ENCODE measurements at regions not wholly inside any gene's neighbourhood (a gene's known extent, or its start where the extent isn't known, plus 50 kb on each side); places are given as distances from the start of the nearest gene placed in this dataset.

DNA sequence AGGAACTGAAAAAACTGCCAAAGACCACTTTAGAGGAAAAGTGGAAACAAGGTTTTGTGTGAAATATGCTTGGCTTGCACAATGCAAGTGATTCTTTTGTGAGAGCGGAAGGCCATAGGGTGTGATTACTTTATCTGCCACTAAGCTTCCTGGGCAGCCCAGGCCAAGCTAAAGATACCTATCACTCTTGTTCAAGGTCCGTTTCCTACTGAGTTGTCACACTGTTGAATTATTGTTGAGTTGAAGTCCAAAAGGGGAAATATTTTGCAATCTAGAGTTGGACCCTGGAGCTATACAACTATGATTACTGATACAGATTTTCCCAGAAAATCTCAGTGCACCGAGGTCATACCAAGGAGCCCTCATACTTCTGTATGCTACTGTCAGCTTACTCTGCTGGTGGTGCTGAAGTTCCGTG, 72.7 kb upstream of the CTAGE1 start:
- H3K27me3 ChIP-seq (replicated peaks in 1 of 2; ENCODE audit: control insufficient read depth in 2 of 2, insufficient read depth in 2 of 2, low read length in 1 of 2), result no peaks in the 10 kb centered on the region
- ATAC-seq (no peak), FAIRE-seq (no peak), DNase-seq (ENCODE audit: low read depth, low spot score) (no peak)
- RAD21 ChIA-PET (ENCODE audit: unreplicated experiment), result no interaction called here
- WGBS (ENCODE audit: insufficient coverage, insufficient replicate concordance, low lambda C conversion rate, missing lambda C conversion rate), result 28% methylated on average over 4 of the region's 4 CpGs
- H3K4me3 ChIP-seq, result no peak overlapping the region
- no peak overlapping the region for H3K27ac ChIP-seq (ENCODE audit: control insufficient read depth, insufficient read depth)
- TF ChIP-seq, protein P1, sequence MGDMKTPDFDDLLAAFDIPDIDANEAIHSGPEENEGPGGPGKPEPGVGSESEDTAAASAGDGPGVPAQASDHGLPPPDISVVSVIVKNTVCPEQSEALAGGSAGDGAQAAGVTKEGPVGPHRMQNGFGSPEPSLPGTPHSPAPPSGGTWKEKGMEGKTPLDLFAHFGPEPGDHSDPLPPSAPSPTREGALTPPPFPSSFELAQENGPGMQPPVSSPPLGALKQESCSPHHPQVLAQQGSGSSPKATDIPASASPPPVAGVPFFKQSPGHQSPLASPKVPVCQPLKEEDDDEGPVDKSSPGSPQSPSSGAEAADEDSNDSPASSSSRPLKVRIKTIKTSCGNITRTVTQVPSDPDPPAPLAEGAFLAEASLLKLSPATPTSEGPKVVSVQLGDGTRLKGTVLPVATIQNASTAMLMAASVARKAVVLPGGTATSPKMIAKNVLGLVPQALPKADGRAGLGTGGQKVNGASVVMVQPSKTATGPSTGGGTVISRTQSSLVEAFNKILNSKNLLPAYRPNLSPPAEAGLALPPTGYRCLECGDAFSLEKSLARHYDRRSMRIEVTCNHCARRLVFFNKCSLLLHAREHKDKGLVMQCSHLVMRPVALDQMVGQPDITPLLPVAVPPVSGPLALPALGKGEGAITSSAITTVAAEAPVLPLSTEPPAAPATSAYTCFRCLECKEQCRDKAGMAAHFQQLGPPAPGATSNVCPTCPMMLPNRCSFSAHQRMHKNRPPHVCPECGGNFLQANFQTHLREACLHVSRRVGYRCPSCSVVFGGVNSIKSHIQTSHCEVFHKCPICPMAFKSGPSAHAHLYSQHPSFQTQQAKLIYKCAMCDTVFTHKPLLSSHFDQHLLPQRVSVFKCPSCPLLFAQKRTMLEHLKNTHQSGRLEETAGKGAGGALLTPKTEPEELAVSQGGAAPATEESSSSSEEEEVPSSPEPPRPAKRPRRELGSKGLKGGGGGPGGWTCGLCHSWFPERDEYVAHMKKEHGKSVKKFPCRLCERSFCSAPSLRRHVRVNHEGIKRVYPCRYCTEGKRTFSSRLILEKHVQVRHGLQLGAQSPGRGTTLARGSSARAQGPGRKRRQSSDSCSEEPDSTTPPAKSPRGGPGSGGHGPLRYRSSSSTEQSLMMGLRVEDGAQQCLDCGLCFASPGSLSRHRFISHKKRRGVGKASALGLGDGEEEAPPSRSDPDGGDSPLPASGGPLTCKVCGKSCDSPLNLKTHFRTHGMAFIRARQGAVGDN (IDR thresholded peaks at IDR 0.05), result no peak
- no peak for TF ChIP-seq CHD2 (IDR thresholded peaks at IDR 0.05; ENCODE audit: borderline replicate concordance, low read depth, low read length)
- TF ChIP-seq, protein P2, sequence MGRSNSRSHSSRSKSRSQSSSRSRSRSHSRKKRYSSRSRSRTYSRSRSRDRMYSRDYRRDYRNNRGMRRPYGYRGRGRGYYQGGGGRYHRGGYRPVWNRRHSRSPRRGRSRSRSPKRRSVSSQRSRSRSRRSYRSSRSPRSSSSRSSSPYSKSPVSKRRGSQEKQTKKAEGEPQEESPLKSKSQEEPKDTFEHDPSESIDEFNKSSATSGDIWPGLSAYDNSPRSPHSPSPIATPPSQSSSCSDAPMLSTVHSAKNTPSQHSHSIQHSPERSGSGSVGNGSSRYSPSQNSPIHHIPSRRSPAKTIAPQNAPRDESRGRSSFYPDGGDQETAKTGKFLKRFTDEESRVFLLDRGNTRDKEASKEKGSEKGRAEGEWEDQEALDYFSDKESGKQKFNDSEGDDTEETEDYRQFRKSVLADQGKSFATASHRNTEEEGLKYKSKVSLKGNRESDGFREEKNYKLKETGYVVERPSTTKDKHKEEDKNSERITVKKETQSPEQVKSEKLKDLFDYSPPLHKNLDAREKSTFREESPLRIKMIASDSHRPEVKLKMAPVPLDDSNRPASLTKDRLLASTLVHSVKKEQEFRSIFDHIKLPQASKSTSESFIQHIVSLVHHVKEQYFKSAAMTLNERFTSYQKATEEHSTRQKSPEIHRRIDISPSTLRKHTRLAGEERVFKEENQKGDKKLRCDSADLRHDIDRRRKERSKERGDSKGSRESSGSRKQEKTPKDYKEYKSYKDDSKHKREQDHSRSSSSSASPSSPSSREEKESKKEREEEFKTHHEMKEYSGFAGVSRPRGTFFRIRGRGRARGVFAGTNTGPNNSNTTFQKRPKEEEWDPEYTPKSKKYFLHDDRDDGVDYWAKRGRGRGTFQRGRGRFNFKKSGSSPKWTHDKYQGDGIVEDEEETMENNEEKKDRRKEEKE (IDR thresholded peaks at IDR 0.05), result no peak
- no peak for TF ChIP-seq BCL11A (IDR thresholded peaks at IDR 0.05; ENCODE audit: low read depth, low read length)
- TF ChIP-seq NKRF (conservative IDR thresholded peaks at IDR 0.05), result no peak
- no peak for TF ChIP-seq ZBED1 (IDR thresholded peaks at IDR 0.05; ENCODE audit: borderline replicate concordance)
- no peak for TF ChIP-seq POU2F2 (IDR thresholded peaks at IDR 0.05; ENCODE audit: borderline replicate concordance, low read depth, low read length)
- TF ChIP-seq POLR2AphosphoS5 (IDR thresholded peaks at IDR 0.05; ENCODE audit: low read length), result no peak
- no peak for TF ChIP-seq PAX5 (IDR thresholded peaks at IDR 0.05; ENCODE audit: borderline replicate concordance, low read depth, low read length)
- TF ChIP-seq MEF2A (IDR thresholded peaks at IDR 0.05; ENCODE audit: insufficient read depth, low read depth, low read length), result no peak
- TF ChIP-seq POLR2AphosphoS2 (IDR thresholded peaks at IDR 0.05; ENCODE audit: low read depth, low read length), result no peak
- no peak for TF ChIP-seq WRNIP1 (IDR thresholded peaks at IDR 0.05; ENCODE audit: borderline replicate concordance, low read depth, low read length)
- TF ChIP-seq JUND (IDR thresholded peaks at IDR 0.05; ENCODE audit: low read depth, low read length), result no peak
- TF ChIP-seq FOXK2 (IDR thresholded peaks at IDR 0.05), result no peak
- TF ChIP-seq NFYA (IDR thresholded peaks at IDR 0.05; ENCODE audit: borderline replicate concordance, low read depth, low read length), result no peak
- no peak for TF ChIP-seq SMAD1 (IDR thresholded peaks at IDR 0.05; ENCODE audit: low read depth, partially characterized antibody)
- TF ChIP-seq RAD21 (IDR thresholded peaks at IDR 0.05; ENCODE audit: insufficient read depth, low read depth, low read length), result no peak
- no peak overlapping the region for H3K9ac ChIP-seq (ENCODE audit: control insufficient read depth, insufficient read depth, low read length)
- no peak overlapping the region for H2AFZ ChIP-seq (ENCODE audit: control insufficient read depth, low read depth, low read length)
- no peaks in the 10 kb centered on the region for H3K4me1 ChIP-seq (ENCODE audit: control insufficient read depth, insufficient read depth, low read length)
- SMC1A ChIA-PET (ENCODE audit: uncharacterized antibody, unreplicated experiment), result no interaction called here
- CTCF ChIA-PET, result no interaction called here
- H3K36me3 ChIP-seq (ENCODE audit: control insufficient read depth in 2 of 2, insufficient read depth in 2 of 2, low read length in 1 of 2), result no peaks in the 10 kb centered on the region
- in situ Hi-C loops (cut with MboI), result no loop called here
- BruUV-seq (replicated peaks), result no TSS peak
- H3K4me2 ChIP-seq (ENCODE audit: control insufficient read depth, insufficient read depth), result no peak overlapping the region
- POLR2A ChIA-PET, result no interaction called here
- no peaks in the 10 kb centered on the region for H3K9me3 ChIP-seq (replicated peaks; ENCODE audit: control insufficient read depth, insufficient read depth, low read length)
- no peaks in the 10 kb centered on the region for H3K79me2 ChIP-seq (ENCODE audit: control insufficient read depth, insufficient read depth, low read length)
- intact Hi-C loops (cut with micrococcal nuclease; ENCODE audit: unreplicated experiment), result no loop called here
- no peaks in the 10 kb centered on the region for H4K20me1 ChIP-seq (ENCODE audit: control insufficient read depth, insufficient read depth)

Measured in GM12878 (cell line).